Loucy (cell line): ENCODE measurements at regions not wholly inside any gene's neighbourhood (a gene's known extent, or its start where the extent isn't known, plus 50 kb on each side); places are given as distances from the start of the nearest gene placed in this dataset.

Experiments used
- H2AFZ ChIP-seq: fragments of 200-600 bp; sonication (generic); 2 replicates; pipeline ENCODE4 v1.6.0; 2016; ENCODE audit warnings: antibody characterized with exemption, mild to moderate bottlenecking, low read length, moderate library complexity
- H3F3A ChIP-seq: fragments of 200-600 bp; 2 replicates; pipeline ENCODE4 v1.6.0; 2016; ENCODE audit warnings: antibody characterized with exemption, low read depth, mild to moderate bottlenecking
- H3K27me3 ChIP-seq: fragments of 200-600 bp; sonication (generic); 2 replicates; pipeline ENCODE4 v1.6.1; 2014; ENCODE audit warnings: low read length, mild to moderate bottlenecking; ENCODE audit not compliant: insufficient read depth, poor library complexity, severe bottlenecking
- H3K36me3 ChIP-seq: fragments of 200-600 bp; sonication (generic); 2 replicates; pipeline ENCODE4 v1.6.1; 2016; ENCODE audit warnings: low read length; ENCODE audit not compliant: insufficient read depth
- H3K4me1 ChIP-seq: fragments of 200-600 bp; sonication (generic); 2 replicates; pipeline ENCODE4 v1.5.1; 2014; ENCODE audit warnings: low read length, mild to moderate bottlenecking; ENCODE audit not compliant: insufficient read depth, poor library complexity, severe bottlenecking
- H3K4me2 ChIP-seq: fragments of 200-600 bp; sonication (generic); 2 replicates; pipeline ENCODE4 v1.6.0; 2014; ENCODE audit warnings: antibody characterized with exemption, low read length, low read depth, mild to moderate bottlenecking; ENCODE audit not compliant: poor library complexity, severe bottlenecking
- H3K4me3 ChIP-seq: fragments of 200-600 bp; sonication (generic); 2 replicates; pipeline ENCODE4 v1.5.1; 2014; ENCODE audit warnings: low read length, mild to moderate bottlenecking, mixed read lengths; ENCODE audit not compliant: poor library complexity, severe bottlenecking
- H3K79me2 ChIP-seq: fragments of 200-600 bp; sonication (generic); 2 replicates; pipeline ENCODE4 v1.6.1; 2014; ENCODE audit warnings: low read length; ENCODE audit not compliant: insufficient read depth
- H3K9ac ChIP-seq: fragments of 200-600 bp; sonication (generic); 2 replicates; pipeline ENCODE4 v1.6.0; 2014; ENCODE audit warnings: mild to moderate bottlenecking, low read depth, low read length, moderate library complexity; ENCODE audit not compliant: poor library complexity, severe bottlenecking
- H3K9me2 ChIP-seq: fragments of 200-600 bp; sonication (generic); replicated peaks from 2 replicates; pipeline ENCODE4 v1.6.1; 2016; ENCODE audit warnings: low read depth, low read length, mixed read lengths
- H3K9me3 ChIP-seq: fragments of 200-600 bp; sonication (generic); 2 replicates; pipeline ENCODE4 v1.6.1; 2014; ENCODE audit warnings: mild to moderate bottlenecking, antibody characterized with exemption, low read length, low read depth; ENCODE audit not compliant: insufficient read depth
- H4K20me1 ChIP-seq: fragments of 200-600 bp; sonication (generic); 2 replicates; pipeline ENCODE4 v1.6.0; 2014; ENCODE audit warnings: antibody characterized with exemption, low read length, mild to moderate bottlenecking; ENCODE audit not compliant: insufficient read depth, poor library complexity, severe bottlenecking
- EZH2phosphoT487 ChIP-seq: fragments of 200-600 bp; IDR thresholded peaks from 2 replicates; pipeline ENCODE4 v1.6.1; 2018; ENCODE audit warnings: antibody characterized with exemption, mild to moderate bottlenecking, moderate library complexity, borderline replicate concordance
- TF ChIP-seq, protein P1 (sequence below): fragments of 200-600 bp; sonication (generic); conservative IDR thresholded peaks from 2 replicates; pipeline ENCODE4 v1.5.1; 2014; ENCODE audit warnings: mild to moderate bottlenecking, antibody characterized with exemption, low read length

- H3K79me2 ChIP-seq = no peaks in the 10 kb centered on the region
- no peak for TF ChIP-seq EZH2phosphoT487
- TF ChIP-seq, protein P1, sequence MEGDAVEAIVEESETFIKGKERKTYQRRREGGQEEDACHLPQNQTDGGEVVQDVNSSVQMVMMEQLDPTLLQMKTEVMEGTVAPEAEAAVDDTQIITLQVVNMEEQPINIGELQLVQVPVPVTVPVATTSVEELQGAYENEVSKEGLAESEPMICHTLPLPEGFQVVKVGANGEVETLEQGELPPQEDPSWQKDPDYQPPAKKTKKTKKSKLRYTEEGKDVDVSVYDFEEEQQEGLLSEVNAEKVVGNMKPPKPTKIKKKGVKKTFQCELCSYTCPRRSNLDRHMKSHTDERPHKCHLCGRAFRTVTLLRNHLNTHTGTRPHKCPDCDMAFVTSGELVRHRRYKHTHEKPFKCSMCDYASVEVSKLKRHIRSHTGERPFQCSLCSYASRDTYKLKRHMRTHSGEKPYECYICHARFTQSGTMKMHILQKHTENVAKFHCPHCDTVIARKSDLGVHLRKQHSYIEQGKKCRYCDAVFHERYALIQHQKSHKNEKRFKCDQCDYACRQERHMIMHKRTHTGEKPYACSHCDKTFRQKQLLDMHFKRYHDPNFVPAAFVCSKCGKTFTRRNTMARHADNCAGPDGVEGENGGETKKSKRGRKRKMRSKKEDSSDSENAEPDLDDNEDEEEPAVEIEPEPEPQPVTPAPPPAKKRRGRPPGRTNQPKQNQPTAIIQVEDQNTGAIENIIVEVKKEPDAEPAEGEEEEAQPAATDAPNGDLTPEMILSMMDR = no peak
- H3K9ac ChIP-seq = no peak overlapping the region
- H3F3A ChIP-seq = no peaks in the 10 kb centered on the region
- no peak overlapping the region for H3K4me3 ChIP-seq
- no peak overlapping the region for H3K4me2 ChIP-seq
- H3K9me2 ChIP-seq = no peaks in the 10 kb centered on the region
- no peak overlapping the region for H2AFZ ChIP-seq
- no peaks in the 10 kb centered on the region for H3K9me3 ChIP-seq
- H4K20me1 ChIP-seq = no peaks in the 10 kb centered on the region
- no peaks in the 10 kb centered on the region for H3K4me1 ChIP-seq
- H3K36me3 ChIP-seq = no peaks in the 10 kb centered on the region
- H3K27me3 ChIP-seq = no peaks in the 10 kb centered on the region
Observed at GRCh38 chr1:232357416-232357815, 272.5 kb downstream of the SIPA1L2 start.

DNA sequence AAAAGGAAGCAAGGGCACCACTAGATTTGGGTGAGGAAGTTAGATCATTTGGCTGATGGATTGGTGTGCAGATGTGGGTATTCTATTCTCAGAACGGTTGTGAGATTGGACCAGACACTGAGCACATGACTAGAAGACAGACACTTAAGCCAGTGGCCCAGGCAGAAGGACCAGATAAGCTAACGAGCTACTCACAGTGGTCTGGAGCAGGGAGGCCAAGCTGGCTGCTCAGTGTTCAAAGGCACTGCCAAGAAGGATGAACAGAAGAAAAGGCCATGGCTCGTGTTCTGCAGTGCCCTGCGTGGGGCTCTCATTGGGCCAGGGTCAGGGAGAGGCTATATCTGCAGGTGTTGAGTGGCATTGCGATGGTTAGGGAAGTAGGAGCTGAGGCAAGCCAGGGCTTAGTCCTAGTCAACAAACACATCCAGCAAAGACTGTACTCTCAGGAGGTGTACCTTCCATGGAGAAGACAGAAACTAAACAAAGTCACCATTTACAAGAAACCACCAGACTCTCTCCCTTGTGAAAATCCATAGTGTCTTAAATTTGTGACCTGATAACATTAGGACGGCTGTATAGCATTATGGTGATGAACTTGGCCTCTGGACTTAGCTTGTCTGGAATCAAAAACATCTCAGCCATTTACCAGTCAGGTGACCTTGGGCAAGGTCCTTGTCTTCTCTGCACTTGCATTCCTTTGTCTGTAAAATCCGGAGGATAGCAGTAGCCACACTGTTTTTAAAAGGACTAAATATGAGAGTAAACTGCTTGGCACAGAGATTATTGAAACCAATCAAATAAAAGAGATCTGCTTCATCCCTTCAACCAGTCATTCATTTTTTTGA, 274.5 kb downstream of the SIPA1L2 start:
- no peaks in the 10 kb centered on the region for H3K9me3 ChIP-seq
- H3K79me2 ChIP-seq = no peaks in the 10 kb centered on the region
- no peak overlapping the region for H3K9ac ChIP-seq
- no peak overlapping the region for H2AFZ ChIP-seq
- no peaks in the 10 kb centered on the region for H3K27me3 ChIP-seq
- H3K9me2 ChIP-seq = no peaks in the 10 kb centered on the region
- no peak overlapping the region for H3K4me2 ChIP-seq
- H3K36me3 ChIP-seq = no peaks in the 10 kb centered on the region
- H3K4me3 ChIP-seq = no peak overlapping the region
- no peak for TF ChIP-seq EZH2phosphoT487
- TF ChIP-seq, protein P1 = no peak
- no peaks in the 10 kb centered on the region for H4K20me1 ChIP-seq
- H3K4me1 ChIP-seq = no peaks in the 10 kb centered on the region
- no peaks in the 10 kb centered on the region for H3F3A ChIP-seq

DNA sequence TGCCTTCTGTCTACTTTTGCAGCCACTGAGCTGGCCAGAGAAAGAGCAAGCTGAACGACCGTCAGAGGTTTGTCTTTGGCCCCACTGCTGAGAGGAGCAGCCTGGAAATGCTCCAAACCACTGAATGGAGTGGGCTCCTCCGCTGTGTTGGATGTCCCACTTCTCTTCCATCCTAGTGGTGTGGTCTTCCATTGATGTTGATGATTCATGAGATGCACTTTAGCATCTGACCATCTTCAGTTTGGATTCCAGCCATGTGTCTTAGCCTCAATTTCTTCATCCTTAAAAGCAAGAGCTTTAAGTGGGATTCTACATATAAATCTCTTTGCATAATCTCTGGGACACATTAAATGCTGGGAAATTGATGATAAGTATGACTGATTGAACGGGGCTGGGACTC, 276.9 kb downstream of the SIPA1L2 start:
- no peaks in the 10 kb centered on the region for H3F3A ChIP-seq
- H3K79me2 ChIP-seq = no peaks in the 10 kb centered on the region
- no peaks in the 10 kb centered on the region for H3K9me2 ChIP-seq
- H3K4me2 ChIP-seq = no peak overlapping the region
- no peaks in the 10 kb centered on the region for H3K36me3 ChIP-seq
- no peaks in the 10 kb centered on the region for H3K9me3 ChIP-seq
- no peak overlapping the region for H2AFZ ChIP-seq
- H3K4me3 ChIP-seq = no peak overlapping the region
- no peaks in the 10 kb centered on the region for H4K20me1 ChIP-seq
- H3K4me1 ChIP-seq = no peaks in the 10 kb centered on the region
- TF ChIP-seq, protein P1 = no peak
- H3K27me3 ChIP-seq = no peaks in the 10 kb centered on the region
- no peak overlapping the region for H3K9ac ChIP-seq
